CD1c-positive myeloid dendritic cell (primary cell): ENCODE measurements at regions not wholly inside any gene's neighbourhood (a gene's known extent, or its start where the extent isn't known, plus 50 kb on each side); places are given as distances from the start of the nearest gene placed in this dataset.

Experiments used
- DNase-seq: peaks from one replicate; pipeline ENCODE4 v3.0.0-alpha.2; 2016; ENCODE audit errors: extremely low spot score

DNA sequence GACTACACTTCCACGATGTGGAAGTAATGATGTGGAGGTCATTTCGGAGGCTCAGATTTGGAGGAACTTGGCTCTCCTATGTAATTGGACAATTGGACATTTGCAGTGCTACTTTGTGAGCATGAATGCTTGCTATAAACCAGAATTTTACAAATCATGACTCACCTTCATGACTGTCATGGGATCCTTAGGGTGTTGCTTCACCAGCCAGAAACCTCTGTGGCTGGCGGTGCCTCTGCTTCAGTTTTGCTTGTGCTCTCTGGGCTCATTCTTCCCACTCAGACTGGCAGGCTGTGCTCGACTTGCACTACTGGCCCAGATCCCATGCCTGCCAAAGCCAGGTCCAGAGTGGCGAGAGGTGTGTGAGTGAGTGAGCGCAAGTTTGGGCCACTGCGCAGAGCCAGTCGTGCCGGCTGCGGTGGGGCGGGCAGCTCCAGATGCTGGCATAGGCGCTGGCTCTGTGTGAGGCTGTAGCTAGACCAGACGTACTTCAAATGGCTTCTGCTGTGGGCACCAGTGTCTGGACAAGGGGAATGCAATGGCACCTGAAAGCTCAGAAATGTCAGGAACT lies 387.8 kb downstream of the AEBP2 start:
- DNase-seq: no peak

DNA sequence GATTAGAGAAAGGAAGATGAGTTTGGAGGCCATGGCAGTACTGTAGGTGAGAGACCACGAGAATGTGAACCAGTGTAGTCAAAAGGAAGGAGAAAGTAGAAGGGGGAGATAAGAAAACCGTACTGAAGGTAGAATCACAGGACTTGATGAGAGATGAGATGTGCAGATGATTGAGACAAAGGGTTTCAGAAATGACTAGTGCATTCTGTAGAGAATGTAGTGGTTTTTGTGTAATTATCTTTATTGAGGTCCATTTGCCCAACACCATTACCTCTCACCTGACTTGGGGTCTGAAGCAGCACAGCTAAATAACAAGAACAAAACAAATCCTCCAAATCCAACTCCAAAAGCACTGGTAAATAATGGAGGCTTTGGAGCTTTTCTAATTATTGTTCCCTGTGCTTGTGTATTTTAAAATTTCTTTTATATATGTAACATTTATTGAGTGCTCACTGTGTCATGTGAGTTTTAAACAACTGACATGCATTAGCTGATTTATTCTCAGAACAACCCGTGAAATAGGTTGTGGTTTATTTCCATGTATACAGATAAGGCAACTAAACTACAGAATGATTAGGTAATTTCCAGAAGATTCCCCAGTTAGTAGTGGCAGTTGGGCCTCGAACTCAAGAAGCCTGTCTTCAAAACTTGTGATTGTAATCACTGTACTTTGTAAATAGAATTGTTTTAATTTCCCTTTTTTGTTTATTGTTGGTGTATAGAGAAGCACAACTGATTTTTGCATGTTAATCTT lies 390.0 kb downstream of the AEBP2 start:
- DNase-seq: no peak

GRCh38 chr12:19830446-19830845 lies 391.2 kb downstream of the AEBP2 start:
- no peak for DNase-seq

DNA sequence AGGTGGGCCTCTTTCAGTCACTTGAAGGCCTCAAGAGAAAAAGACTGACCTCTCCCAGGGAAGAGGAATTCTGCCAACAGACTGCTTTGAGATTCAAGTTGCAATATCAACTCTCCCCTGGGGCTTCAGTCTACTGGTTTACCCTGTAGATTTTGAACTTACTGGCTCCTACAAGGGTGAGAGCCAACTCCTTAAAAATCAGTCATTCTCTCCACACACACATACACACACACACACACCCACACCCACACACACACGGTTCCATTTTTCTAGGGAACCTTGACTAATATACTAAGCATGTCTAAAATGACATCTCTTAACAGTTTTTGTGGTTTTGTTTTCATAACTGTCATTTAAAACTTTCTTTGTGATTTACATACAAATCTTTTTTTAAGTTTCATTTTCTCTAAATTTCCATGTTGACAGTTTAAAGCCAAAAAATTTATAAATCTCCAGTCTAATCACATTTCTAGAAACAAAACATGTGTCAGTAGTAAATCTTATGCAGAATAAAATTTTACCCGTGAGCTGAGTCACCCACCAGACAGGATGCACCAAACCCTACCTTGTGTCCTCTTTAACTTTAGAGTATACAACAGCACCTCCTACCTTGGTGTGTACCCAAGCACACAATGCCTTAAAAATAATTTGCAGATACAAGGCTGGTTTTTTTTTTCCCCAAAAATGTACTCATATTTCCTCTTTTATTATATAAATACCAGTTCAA lies 394.6 kb downstream of the AEBP2 start:
- no peak for DNase-seq

DNA sequence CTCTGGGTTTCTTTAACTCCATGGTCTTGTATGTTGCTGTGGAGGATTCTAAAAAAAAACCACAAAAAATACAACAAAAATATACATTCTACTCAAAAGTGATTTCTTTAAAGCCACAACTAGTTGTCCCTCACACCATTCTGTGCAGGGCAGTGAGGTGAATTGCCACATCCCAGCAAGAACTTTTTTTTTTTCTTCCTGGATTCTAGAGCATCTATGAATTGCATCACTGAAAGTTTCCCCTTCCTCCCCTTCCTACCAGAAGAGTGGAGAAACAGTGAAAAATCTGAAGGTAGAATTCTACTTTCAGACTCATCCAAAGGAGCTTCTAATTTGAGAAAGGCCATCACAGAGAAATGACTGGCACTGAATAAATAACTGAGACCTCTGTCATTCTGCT lies 395.3 kb downstream of the AEBP2 start:
- DNase-seq: no peak

DNA sequence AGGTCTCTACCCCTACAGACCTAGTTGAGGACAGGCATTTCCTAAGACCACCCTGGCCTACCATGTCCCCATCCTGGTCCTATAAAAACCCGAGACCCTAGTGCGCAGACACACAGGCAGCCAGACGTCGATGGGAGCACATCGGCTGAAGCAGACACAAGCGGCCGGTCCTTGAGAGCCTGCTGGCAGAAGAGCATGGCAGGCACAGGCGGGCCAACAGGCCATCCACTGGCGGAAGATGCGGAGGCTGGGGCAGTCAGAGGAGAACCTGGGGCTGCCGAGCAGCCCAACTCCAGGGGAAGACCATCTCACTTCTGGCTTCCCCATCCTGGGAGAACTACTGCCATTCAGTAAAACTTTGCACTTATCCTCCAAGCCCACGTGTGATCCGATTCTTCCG lies 396.8 kb downstream of the AEBP2 start:
- DNase-seq: no peak

DNA sequence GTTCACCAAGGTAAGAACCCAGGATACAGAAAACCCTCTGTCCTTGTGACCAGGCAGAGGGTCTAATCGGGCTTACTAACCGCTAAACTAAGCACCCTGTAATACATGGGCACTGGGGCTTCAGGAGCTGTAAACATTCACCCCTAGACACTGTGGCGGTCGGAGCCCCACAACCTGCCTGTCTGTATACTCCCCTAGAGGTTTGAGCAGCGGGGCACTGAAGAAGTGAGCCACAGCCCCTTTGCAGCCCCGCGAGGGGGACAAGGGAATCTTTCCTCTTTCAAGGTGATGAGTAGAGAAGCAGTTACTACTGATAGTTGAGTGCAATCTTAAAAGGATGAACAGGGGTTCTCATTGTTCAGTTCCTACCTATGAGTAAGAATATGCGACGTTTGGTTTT lies 397.2 kb downstream of the AEBP2 start:
- DNase-seq: no peak

DNA sequence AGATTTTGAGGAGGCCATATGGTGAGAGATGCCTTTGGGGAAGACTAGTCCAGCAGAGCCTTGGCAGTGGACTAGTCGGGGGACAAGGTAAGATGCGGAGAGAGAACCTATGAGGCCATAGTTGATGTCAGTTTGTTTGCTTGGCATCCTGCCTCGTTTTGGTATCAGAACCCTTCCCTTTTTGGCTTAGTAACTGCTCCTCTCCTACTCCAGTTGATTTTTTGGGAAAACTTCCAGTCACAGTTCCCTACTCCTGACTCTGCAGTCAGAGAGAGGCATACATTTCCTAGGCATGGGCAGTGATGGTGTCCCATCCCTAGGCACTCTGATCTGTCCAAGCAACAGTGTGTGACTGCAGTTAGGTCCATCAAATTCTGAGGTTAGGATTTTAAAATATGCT lies 398.3 kb downstream of the AEBP2 start:
- DNase-seq: no peak

GRCh38 chr12:19841451-19841850 lies 402.2 kb downstream of the AEBP2 start:
- DNase-seq: no peak

GRCh38 chr12:19842116-19842515 lies 402.8 kb downstream of the AEBP2 start:
- DNase-seq: no peak

GRCh38 chr12:19844224-19844623 lies 404.9 kb downstream of the AEBP2 start:
- no peak for DNase-seq

- DNase-seq: no peak
These were observed 407.3 kb downstream of the AEBP2 start for GRCh38 chr12:19846574-19846973.

DNA sequence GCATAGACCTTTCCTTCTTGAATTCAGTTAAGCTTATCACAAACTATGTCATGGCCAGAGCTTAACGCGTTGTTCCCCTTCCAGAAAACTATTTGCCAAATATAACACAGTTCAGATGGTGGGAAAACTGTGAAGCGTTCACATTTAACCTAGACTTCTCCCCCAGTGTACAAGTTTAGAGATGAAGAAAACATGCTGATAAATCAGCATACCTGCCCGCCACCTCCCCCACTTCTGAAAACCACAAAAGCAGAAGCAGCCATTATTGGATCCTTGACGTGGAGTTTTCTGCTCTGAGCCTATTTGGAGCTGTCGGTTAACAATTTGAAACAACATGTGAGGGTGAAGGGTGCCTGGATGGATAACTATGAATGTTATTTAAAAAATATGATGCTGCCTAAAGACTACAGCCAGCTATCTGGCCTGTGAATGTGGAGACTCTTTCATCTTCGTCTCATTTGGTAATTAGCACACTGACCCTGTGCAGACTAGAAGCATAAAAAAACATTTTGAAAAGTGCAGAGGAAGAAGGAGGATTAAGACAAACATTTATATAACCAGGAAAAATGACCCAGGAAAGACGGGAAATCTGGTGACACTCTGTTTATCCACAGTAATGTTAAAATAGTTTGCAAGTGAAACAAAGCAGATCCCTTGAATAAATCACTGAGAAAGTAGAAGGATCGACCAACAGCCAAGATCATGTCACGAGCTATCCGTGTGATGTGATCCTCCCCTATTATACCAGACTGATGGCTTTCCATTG lies 408.2 kb downstream of the AEBP2 start:
- no peak for DNase-seq

- DNase-seq: no peak
These were observed 409.1 kb downstream of the AEBP2 start for GRCh38 chr12:19848421-19848820.

DNA sequence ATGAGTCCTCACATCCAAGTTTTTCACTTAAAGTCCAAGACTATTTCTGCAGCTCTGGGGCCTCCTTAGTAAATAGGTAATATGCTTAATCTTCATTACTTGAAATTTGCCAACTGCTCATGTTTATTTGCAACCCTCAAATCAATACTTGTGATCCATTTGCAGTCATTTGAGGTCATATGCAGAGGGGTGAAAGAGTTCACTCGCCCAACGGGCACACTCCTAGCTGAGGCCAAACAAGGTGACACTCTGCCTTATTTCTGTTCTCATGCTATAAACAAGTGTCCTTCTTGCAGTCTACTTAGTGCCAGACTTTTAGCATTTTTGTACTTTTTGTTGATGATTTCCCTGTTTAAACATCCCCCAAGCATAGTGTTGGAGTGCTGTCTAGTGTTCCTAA lies 409.9 kb downstream of the AEBP2 start:
- DNase-seq: no peak

DNA sequence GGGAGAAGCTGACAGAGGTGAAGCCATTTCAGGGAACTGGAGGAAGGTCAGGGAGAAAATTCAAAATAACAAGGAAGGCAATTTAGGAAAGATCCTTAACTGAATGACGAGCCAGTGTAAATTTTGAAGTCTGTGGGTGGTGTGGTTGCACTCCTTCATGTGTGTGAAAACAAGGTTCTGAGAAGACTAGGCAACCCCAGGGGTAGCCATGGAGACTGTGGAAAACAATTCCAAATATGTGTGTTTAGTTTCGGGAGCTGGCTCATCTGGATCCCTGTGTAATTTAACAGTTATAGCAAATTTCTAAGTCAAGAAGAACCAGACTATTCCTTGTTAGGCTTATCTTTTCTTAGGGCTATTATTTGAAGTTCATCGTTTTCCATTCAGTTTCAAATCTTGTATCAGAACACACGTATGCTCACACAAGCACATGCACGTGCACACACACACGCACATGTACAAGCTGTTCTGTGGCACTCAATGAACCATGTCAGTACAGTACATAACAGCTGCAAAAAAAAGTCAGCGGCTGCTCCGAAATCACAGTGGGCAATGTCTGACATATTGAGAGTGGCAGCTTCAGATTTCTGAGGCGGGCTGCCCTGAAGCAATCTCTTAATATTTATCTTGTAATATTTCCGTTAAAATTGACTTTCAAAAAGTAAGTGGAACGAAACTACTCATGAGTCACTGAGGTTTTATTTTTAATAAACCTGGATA lies 411.2 kb downstream of the AEBP2 start:
- DNase-seq: no peak

GRCh38 chr12:19852100-19852855 lies 413.0 kb downstream of the AEBP2 start:
- DNase-seq: no peak

DNA sequence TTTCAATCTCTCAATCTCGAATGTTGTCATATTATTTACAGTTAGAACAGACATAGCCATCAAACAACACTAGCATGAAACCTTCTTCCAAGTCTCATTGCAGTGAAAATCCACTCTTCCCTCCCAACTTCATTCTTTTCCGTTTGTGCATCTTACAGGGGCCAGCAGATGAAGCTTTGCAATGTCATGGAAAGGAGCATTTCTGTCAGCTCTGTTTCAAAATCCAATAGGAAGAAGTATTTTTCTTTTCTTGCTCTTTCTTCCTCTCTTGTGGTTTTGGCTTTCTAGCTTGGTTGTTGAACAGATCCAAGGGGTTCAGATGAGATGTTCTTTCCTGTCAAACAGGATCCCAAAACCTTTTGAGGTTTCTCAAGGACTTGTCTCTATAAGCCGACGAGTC lies 416.6 kb downstream of the AEBP2 start:
- DNase-seq: no peak

GRCh38 chr12:19856389-19856788 lies 417.1 kb downstream of the AEBP2 start:
- no peak for DNase-seq

DNA sequence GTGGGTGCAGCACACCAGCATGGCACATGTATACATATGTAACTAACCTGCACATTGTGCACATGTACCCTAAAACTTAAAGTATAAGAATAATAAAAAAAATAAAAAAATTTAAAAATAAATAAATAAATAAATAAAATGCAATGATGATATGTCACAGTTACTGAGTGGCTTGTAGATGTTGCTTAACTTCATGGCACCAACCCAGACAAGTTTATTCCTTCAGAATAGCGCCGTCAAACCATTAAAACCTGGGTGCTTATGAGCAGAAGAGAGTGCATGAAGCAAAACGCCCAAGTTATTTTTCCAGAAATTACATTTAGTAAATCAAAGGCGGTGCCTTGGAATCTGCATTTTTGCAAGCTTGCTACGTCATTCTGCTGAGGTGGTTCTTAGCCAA lies 417.9 kb downstream of the AEBP2 start:
- no peak for DNase-seq

- no peak for DNase-seq
These were observed 427.9 kb downstream of the AEBP2 start for GRCh38 chr12:19867151-19867550.
